Jurkat, Clone E6-1 (cell line): ENCODE measurements at regions not wholly inside any gene's neighbourhood (a gene's known extent, or its start where the extent isn't known, plus 50 kb on each side); places are given as distances from the start of the nearest gene placed in this dataset.
"Not testable (repeated sequence)": the region's sequence is repeated elsewhere in the genome, so short reads cannot be mapped to it uniquely, and the experiment has no call there.

Experiments used
- DNase-seq: peaks from one replicate; pipeline ENCODE4 v3.0.0-alpha.2; 2011; ENCODE audit warnings: low read depth, low spot score
- H3K4me3 ChIP-seq: 2 replicates; pipeline ENCODE4 v1.5.1; 2011; ENCODE audit warnings: mild to moderate bottlenecking, low read length, control low read depth, moderate library complexity

- H3K4me3 ChIP-seq, DNase-seq: not testable (repeated sequence)
These were observed 82.7 kb downstream of the TFRC start for GRCh38 chr3:195999176-195999575.

DNA sequence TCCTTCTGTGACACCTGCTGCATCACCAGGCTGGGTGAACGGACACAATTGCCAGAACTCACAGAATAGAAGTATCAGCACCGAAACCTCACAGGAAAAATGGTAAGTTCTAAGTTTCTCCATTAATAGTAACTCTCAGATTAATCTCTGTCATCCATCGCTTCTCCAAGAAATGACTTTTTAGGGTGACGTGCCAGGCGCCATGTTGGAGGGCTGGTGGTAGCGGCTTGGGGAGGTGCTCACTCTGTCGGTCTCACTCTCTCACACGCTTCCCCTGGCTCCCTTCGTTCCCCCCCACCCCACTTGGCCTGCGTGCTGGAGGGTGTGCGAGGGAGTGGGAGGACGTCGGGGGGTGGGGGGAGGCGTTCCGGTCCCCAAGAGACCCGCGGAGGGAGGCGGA lies 85.6 kb downstream of the TFRC start:
- not testable (repeated sequence) for H3K4me3 ChIP-seq, DNase-seq

GRCh38 chr3:195994343-195994742 lies 86.0 kb upstream of the TNK2 start:
- DNase-seq: peak; percentile 37
- H3K4me3 ChIP-seq: not testable (repeated sequence)

DNA sequence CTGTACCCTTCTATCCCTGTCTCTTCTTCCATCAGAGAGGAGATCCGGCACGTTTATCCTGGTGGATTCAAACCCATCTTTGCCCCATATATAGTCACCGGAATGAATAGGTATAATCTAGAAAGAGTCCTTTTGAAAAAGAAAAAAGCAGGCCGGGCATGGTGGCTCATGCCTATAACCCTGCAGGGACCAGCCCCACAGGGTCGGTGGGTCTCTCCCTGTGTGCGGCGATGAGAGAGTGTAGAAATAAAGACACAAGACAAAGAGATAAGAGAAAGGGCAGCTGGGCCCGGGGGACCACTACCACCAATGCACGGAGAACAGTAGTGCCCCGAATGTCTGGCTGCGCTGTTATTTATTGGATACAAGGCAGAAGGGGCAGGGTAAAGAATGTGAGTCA lies 85.3 kb upstream of the TNK2 start:
- not testable (repeated sequence) for DNase-seq, H3K4me3 ChIP-seq

- not testable (repeated sequence) for DNase-seq, H3K4me3 ChIP-seq
These were observed 84.7 kb upstream of the TNK2 start for GRCh38 chr3:195992956-195993595.

DNA sequence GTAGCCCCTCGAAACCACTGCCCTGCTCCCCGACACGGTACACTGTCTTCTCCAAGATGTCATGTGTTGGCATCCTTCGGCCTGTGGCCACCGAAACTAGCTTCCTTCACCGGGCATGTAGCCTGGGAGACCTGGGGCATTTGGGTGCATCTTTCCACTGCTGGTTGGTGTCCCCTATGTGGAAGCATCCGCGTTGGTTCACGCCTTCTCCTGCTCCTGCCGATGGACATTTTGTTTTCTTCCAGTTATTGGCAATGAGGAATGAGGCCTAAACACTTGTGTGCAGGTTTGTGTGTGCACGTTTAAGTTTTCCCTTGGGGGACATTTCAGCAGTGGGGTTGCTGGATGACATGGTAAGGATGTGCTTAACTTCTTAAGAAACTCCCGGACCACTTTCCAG lies 83.6 kb upstream of the TNK2 start:
- DNase-seq, H3K4me3 ChIP-seq: not testable (repeated sequence)

DNA sequence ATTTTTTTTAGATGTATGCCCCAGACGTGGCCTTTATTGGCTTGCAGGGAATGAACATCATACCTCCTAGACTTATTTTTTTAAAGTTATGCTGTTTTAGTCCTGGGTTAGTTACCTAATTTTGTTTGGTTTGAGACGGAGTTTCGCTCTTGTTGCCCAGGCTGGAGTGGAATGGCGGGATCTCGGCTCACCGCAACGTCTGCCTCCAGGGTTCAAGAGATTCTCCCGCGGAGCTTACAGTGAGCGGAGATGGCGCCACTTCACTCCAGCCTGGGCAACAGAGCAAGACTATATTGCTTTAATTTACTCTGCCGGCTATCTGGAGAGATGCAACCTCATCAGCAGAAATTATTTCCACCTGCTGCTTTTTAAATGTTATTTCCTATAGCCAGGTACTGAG lies 82.9 kb upstream of the TNK2 start:
- not testable (repeated sequence) for DNase-seq, H3K4me3 ChIP-seq

DNA sequence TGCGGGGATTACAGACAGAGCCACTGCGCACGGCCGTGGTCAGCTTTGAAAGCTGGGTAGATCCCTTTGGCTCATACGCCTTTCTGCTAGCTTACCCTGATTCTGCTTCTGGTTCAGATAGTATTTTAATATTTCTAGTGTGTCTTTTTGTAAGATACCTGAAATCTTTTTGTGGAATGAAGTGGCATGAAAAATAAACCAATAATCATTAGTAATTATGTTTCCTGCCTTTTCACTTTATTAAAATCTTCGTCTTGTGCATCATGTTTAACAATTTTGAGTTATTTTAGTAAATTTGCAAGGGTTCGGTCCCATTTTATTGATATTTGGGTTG lies 82.5 kb upstream of the TNK2 start:
- not testable (repeated sequence) for DNase-seq
- H3K4me3 ChIP-seq: peak overlapping the region; percentile 64

GRCh38 chr3:195989921-195990840 lies 81.8 kb upstream of the TNK2 start:
- H3K4me3 ChIP-seq: peak overlapping the region; percentile 64
- peak; percentile 67 for DNase-seq

DNA sequence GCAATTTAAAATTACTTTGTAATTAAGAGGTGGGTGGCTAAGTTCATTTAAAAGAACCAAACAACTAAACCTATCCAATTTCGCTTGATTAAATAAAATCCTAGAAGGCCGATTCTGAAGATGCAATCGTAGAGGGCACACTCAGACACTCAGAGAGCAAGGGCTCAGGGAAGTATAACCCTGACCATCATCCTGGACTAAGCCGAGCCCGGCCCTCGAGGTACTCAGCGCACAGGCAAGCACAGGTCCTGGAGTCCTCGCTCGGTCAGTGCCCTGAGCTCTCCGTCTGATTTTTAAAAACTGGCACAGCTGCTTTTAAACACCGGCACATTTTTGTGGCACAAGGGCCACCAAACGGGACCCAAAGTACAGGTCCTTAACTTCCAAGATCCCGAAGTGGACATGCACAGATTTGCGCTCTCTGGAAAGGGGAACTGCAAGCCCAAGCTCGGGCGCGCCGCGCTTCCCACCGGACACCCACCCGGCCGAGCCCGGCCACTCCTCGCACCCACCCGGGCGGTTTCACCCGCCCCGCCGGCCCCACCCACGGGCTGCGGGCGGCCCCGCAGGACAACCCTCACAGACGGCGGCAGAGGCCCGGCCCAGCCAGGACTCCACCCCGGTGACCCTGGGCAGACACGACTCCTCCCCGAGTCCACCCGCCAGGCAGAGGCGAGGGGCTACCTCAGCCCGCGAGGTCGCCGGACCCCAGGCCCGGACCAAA lies 81.0 kb upstream of the TNK2 start:
- not testable (repeated sequence) for DNase-seq
- peak overlapping the region; percentile 56 for H3K4me3 ChIP-seq

DNA sequence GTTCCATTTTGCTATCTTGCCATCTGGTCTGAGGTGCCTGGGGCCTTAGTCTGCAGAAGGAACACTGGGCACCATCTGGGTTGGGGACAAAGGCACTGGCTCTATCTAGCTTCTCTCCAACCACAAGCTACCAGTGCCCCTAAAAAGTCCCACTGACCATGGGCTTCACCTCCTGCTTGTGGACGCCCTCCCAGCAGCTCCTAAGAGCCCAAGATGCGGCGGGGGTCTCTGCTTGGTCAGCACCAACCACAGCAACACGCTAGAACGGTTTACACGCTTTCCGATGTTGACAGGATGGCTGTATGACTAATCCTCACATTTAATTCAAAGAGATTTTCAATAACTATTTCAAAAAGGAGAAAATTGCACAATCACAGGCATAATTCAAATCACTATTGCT lies 80.4 kb upstream of the TNK2 start:
- DNase-seq, H3K4me3 ChIP-seq: not testable (repeated sequence)

DNA sequence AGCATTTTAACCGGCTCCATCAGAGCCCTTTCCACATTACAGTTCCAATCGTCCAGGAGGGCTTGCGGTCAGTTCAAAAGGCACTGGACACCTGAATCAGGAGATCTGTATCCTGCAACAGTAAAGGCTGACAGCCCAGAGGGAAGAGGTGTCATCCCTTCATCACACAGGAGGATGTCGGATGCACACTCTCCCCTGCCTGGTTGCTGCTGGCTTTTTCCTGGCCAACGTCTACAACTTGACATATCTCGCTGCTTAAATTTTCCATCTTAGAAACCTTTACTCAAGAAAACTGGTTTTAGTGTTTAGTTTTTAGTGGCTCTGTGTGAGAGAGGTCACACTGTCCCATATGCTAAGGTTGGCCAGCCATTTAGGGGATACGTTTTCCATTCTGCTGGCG lies 78.7 kb upstream of the TNK2 start:
- not testable (repeated sequence) for DNase-seq, H3K4me3 ChIP-seq

DNA sequence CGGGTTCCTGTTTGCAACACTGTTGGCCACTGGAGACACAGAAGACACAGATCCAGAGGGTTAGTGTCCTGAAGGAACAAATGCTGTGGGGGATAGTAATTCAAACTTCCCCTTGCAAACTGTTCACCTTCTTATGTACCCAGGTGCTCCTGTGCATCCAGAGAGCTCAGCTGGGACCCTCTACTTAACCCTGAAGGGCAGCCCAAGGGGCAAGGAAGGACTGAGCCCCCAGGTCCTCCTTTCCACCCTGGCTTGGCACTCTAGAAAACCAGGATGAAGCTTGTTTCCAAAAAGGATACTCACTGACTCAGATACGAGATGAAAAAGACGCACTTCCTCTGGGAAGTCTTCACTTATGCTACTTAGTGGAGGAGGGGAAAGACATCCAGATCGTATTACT lies 78.2 kb upstream of the TNK2 start:
- DNase-seq: not testable (repeated sequence)

DNA sequence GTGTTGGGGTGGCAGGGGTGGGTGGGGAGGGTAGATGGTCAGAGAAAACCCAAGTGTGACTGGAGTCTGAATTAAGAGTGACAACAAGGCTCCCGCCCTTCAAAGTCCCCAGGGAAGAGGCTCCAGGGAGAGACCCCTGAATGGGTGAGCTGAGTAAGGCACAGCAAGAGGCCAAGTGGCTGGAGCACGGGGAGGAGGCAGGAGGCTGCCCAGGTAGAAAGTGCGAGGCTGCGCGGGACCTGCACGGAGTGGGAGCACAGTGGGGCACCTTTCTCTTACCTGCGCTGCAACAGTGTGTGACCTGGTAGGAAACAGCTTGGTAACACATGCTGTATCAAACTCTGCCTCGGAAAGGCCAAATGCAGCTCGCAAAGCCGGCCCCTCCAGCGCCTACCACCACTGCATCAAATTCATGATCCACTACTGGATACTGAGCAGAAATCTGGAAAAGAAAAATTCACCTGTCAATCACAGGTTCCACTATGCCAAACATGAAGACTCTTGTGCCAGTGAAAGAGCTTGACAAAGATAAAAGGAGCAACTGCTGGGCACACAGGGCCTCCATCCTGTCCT lies 77.1 kb upstream of the TNK2 start:
- not testable (repeated sequence) for DNase-seq, H3K4me3 ChIP-seq

More for the DNA sequence above, 78.2 kb upstream of the TNK2 start:
- not testable (repeated sequence) for H3K4me3 ChIP-seq

- H3K4me3 ChIP-seq, DNase-seq: not testable (repeated sequence)
These were observed 76.2 kb upstream of the TNK2 start for GRCh38 chr3:195984392-195985030.

DNA sequence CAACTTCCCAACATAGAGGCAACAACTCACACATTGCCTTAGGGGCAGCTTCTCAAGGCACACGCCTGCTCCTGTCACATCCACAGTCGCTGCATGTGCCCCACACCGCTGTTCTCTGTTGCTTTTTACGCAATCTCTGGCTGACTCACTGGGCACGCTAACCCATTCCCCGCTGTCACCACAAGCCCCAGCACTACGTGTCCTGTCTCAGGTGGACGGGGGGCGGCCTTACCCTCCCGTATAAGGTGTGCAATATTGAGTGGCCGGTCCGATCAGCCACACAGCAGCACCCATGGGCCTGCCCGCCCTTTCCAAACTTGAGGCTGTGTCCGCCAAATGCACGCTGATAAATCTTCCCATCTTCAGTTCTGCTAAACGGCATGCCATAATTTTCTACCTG lies 75.5 kb upstream of the TNK2 start:
- not testable (repeated sequence) for H3K4me3 ChIP-seq, DNase-seq

- H3K4me3 ChIP-seq, DNase-seq: not testable (repeated sequence)
These were observed 74.4 kb upstream of the TNK2 start for GRCh38 chr3:195982754-195983153.

DNA sequence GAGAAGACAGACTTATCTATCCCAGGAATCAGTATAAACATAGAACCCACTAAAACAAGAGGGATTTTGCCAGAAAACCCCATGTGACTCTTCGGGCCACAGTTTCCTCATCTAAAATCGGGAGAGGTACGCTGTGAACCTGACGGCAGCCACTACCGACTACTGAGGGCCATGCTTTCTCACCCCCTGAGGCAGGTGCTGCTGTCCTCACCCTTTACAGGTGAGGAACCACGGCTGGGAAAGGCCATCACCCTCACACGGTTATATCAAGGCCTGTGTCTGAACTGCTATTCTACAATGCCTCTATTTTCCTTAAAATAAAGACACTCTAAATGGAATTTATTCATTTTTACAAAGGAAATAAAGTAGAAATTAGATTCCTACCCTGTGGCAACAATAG lies 73.4 kb upstream of the TNK2 start:
- DNase-seq, H3K4me3 ChIP-seq: not testable (repeated sequence)

GRCh38 chr3:195979877-195980276 lies 71.5 kb upstream of the TNK2 start:
- not testable (repeated sequence) for DNase-seq, H3K4me3 ChIP-seq
